Choroid plexus epithelial cell (primary cell): ENCODE measurements at regions not wholly inside any gene's neighbourhood (a gene's known extent, or its start where the extent isn't known, plus 50 kb on each side); places are given as distances from the start of the nearest gene placed in this dataset.

ENCODE experiments used
- DNase-seq: peaks from one replicate; pipeline ENCODE4 v3.0.0-alpha.2; 2010; ENCODE audit warnings: low read depth
- H3K4me3 ChIP-seq: 2 replicates; pipeline ENCODE4 v1.5.1; 2011; ENCODE audit warnings: low read depth, mild to moderate bottlenecking, control low read depth, low read length, moderate library complexity
- CTCF ChIP-seq: conservative IDR thresholded peaks from 2 replicates; pipeline ENCODE4 v1.5.1; 2011; ENCODE audit warnings: low read depth, mild to moderate bottlenecking, control low read depth, inconsistent platforms, low read length, moderate library complexity

- TF ChIP-seq CTCF = no peak
- no peak for DNase-seq
- no peak overlapping the region for H3K4me3 ChIP-seq
Observed at GRCh38 chr6:40891131-40891530, 147.9 kb downstream of the UNC5CL start.

DNA sequence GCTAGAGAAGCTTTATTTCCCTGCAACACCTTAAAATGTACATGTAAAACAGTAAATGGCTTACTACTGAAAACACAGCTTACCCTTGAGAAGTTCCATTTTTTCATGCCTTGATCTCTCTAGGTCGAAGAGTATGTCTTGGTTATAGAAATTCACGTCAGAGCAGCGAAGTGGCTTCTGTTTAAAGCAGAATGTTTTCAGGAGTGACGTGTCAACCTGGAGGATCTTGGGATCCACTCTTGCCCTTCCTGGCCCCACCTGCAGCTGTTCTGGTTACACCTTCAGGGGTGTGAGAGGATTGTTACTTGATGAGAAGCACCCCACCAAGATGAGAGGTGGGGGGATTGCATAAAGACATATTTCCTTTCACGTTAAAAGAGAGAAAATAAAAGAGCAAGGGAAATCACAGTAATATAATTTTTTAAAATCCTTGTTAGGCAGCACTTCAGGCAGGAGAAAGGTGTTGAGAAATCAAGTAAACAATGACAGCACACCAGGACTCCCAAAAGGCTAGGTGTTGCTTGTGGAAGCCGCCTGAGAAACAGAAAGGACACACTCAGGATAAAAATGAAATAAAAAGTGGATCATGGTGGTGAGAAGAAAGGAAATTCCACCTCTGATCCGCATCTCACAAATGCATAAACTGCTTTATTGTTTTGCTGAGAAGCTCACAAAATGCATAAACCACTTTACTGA is 149.7 kb downstream of the UNC5CL start:
- no peak for DNase-seq
- H3K4me3 ChIP-seq = no peak overlapping the region
- TF ChIP-seq CTCF = no peak

- no peak for TF ChIP-seq CTCF
- no peak overlapping the region for H3K4me3 ChIP-seq
- no peak for DNase-seq
Observed at GRCh38 chr6:40888456-40888990, 150.5 kb downstream of the UNC5CL start.

- DNase-seq = no peak
- TF ChIP-seq CTCF = no peak
- H3K4me3 ChIP-seq = no peak overlapping the region
Observed at GRCh38 chr6:40887792-40888340, 151.2 kb downstream of the UNC5CL start.

DNA sequence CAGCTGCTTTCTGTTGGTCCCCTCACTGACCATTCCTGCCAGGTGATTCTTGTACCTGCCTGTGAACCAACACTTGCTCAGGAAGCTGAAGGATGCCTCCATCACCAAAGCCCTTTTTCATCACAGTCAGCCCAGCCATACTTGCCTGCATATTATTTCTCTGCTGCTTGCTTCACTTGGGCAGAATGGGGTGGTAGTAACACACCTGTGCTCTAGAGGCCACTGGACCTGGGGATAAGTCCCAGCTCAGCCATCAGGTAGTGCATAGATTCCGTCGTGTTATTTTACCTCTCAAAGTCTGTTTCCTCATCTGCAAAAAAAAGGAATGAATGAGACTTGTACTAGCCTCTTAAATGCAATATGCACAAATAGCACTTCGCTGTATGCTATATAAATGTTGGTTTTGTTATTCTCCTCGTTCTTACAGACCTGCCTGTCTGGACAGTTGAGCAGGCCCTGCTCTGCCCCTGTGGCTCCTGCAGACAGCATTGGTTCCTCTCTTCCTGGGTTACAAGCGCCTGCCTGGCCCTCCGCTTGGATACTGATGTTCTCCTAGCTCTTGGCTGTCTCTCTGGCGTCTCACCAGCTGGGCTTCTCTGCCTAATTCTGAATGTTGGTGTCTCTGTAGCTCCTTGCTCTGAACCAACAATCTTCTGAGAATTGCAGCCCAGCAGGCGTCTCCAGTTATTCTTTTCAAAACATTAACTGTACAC is 151.8 kb downstream of the UNC5CL start:
- DNase-seq = no peak
- no peak for TF ChIP-seq CTCF
- H3K4me3 ChIP-seq = no peak overlapping the region

GRCh38 chr6:40885139-40885774 is 153.8 kb downstream of the UNC5CL start:
- no peak for TF ChIP-seq CTCF
- no peak for DNase-seq
- no peak overlapping the region for H3K4me3 ChIP-seq
